Gastroesophageal sphincter (tissue), 3 donors: ENCODE measurements at regions not wholly inside any gene's neighbourhood (a gene's known extent, or its start where the extent isn't known, plus 50 kb on each side); places are given as distances from the start of the nearest gene placed in this dataset.

Experiments
- CTCF ChIP-seq, 4 experiments: fragments of 200-600 bp in 2 of 4; fragments of 450-650 bp in 2 of 4; sonication (generic) in 1 of 4; IDR thresholded peaks; one replicate each; pipeline ENCODE4 v1.5.1; 2017 to 2019; ENCODE audit warnings: antibody characterized with exemption in 4 of 4, mild to moderate bottlenecking in 2 of 4, moderate library complexity in 2 of 4
- EP300 ChIP-seq: sonication (generic); formaldehyde crosslinking; IDR thresholded peaks from one replicate; pipeline ENCODE4 v1.6.1; 2017; ENCODE audit warnings: antibody characterized with exemption, mild to moderate bottlenecking
- POLR2A ChIP-seq, 2 donors: fragments of 450-650 bp; IDR thresholded peaks; one replicate each; pipeline ENCODE4 v1.6.1; 2017; ENCODE audit warnings: antibody characterized with exemption in 2 of 2, mild to moderate bottlenecking in 2 of 2, moderate library complexity in 1 of 2
- POLR2AphosphoS5 ChIP-seq: sonication (generic); formaldehyde crosslinking; IDR thresholded peaks from one replicate; pipeline ENCODE4 v1.6.1; 2017; ENCODE audit warnings: antibody characterized with exemption

- TF ChIP-seq CTCF (IDR thresholded peaks at IDR 0.05) (no peak), POLR2A (IDR thresholded peaks at IDR 0.05) (no peak), EP300 (no peak), POLR2AphosphoS5 (no peak)
These were observed 326.8 kb upstream of the RTL1 start for GRCh38 chr14:101230161-101230850.
